ENCODE measurements at regions not wholly inside any gene's neighbourhood (a gene's known extent, or its start where the extent isn't known, plus 50 kb on each side); places are given as distances from the start of the nearest gene placed in this dataset.

DNA sequence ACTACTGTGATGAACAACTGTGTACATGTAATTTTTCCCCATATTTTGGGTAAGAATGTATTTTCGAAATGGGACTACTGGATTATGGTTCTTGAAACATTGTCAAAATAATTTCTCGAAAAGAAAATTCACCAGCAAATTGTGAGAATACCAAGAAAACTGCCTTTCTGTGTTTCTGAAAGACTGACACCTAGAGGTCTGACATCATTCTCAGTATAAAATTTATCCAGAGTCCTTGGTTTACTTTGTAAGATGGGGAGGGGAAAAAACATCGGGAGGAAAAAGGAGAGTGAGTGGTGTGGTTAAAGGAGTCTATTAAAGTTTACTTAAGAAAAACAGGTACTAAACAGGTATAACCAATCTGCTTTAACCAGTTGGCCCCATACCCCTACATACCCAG is 149.2 kb downstream of the CEP120 start:
- TF ChIP-seq ZBTB7A (CRISPR knock-in tag; IDR thresholded peaks at IDR 0.05) (no peak), EHMT2 (IDR thresholded peaks at IDR 0.05; ENCODE audit: borderline replicate concordance, low read depth, low read length) (no peak), U2AF2 (IDR thresholded peaks at IDR 0.05; ENCODE audit: low read depth, low read length) (no peak), CTCF (CRISPR knock-in tag; IDR thresholded peaks at IDR 0.05) (no peak), RCOR2 (CRISPR knock-in tag; IDR thresholded peaks at IDR 0.05) (no peak), ESRRA (CRISPR knock-in tag; IDR thresholded peaks at IDR 0.05; ENCODE audit: low read depth) (no peak), FOXP1 (IDR thresholded peaks at IDR 0.05) (no peak), FOXP1 (CRISPR knock-in tag; IDR thresholded peaks at IDR 0.05) (no peak), HMG20B (CRISPR knock-in tag; conservative IDR thresholded peaks at IDR 0.05) (no peak), RELA (CRISPR knock-in tag; IDR thresholded peaks at IDR 0.05) (no peak), MAZ (IDR thresholded peaks at IDR 0.05; ENCODE audit: borderline replicate concordance, low read depth, low read length) (no peak), MAZ (CRISPR knock-in tag; IDR thresholded peaks at IDR 0.05; ENCODE audit: low read depth) (no peak), PRDM4 (CRISPR knock-in tag; IDR thresholded peaks at IDR 0.05; ENCODE audit: borderline replicate concordance) (no peak)
- TF ChIP-seq, protein P1, sequence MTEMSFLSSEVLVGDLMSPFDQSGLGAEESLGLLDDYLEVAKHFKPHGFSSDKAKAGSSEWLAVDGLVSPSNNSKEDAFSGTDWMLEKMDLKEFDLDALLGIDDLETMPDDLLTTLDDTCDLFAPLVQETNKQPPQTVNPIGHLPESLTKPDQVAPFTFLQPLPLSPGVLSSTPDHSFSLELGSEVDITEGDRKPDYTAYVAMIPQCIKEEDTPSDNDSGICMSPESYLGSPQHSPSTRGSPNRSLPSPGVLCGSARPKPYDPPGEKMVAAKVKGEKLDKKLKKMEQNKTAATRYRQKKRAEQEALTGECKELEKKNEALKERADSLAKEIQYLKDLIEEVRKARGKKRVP (CRISPR knock-in tag; IDR thresholded peaks at IDR 0.05): no peak
- TF ChIP-seq, protein P2, sequence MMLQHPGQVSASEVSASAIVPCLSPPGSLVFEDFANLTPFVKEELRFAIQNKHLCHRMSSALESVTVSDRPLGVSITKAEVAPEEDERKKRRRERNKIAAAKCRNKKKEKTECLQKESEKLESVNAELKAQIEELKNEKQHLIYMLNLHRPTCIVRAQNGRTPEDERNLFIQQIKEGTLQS (CRISPR knock-in tag; IDR thresholded peaks at IDR 0.05): no peak
